ENCODE measurements at regions not wholly inside any gene's neighbourhood (a gene's known extent, or its start where the extent isn't known, plus 50 kb on each side); places are given as distances from the start of the nearest gene placed in this dataset.

DNA sequence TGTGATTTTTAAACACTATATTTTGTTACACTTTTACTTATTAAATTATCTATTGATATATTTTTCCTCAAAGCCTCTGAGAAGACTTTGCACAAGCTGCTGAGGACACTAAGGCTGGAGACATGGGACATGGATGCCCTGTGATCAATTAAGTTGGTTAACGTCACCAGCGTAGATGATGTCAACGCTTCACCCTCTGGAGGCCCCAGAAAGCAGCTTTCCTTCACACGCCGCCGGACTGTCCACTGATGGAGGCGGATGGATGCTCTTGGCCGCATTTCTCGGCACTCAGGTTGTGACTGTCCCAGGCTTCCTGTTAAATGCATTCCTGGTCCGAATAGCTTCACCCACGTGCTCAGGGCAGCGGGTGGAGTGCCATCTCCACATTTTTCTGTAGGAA, 247.5 kb downstream of the VAPA start:
- TF ChIP-seq CTCF (IDR thresholded peaks at IDR 0.05) (no peak), POLR2A (IDR thresholded peaks at IDR 0.05) (no peak)
